MM.1S (cell line): ENCODE measurements at regions not wholly inside any gene's neighbourhood (a gene's known extent, or its start where the extent isn't known, plus 50 kb on each side); places are given as distances from the start of the nearest gene placed in this dataset.

Experiments
- CTCF ChIP-seq: fragments of 300-600 bp; sonication (generic); IDR thresholded peaks from 2 replicates; pipeline ENCODE4 v1.5.1; 2016; ENCODE audit warnings: antibody characterized with exemption, low read length, mixed read lengths
- EZH2 ChIP-seq: fragments of 300-600 bp; sonication (generic); optimal IDR thresholded peaks from 2 replicates; pipeline ENCODE3; 2017; ENCODE audit warnings: low read depth, mild to moderate bottlenecking, antibody characterized with exemption, low read length, mixed read lengths
- EZH2phosphoT487 ChIP-seq: fragments of 300-600 bp; sonication (generic); IDR thresholded peaks from 2 replicates; pipeline ENCODE4 v1.6.1; 2018; ENCODE audit warnings: antibody characterized with exemption, low read length

- TF ChIP-seq CTCF = no peak
- TF ChIP-seq EZH2phosphoT487 = no peak
- TF ChIP-seq EZH2 = no peak
These were observed 167.6 kb upstream of the SOX11 start for GRCh38 chr2:5524551-5524950.
